HG02759 (cell line): ENCODE measurements at regions not wholly inside any gene's neighbourhood (a gene's known extent, or its start where the extent isn't known, plus 50 kb on each side); places are given as distances from the start of the nearest gene placed in this dataset.

Experiments
- ATAC-seq: cut with Tn5 transposase; IDR thresholded peaks from one replicate; pipeline ENCODE4 v1.9.1; 2021; ENCODE audit warnings: mild to moderate bottlenecking, moderate library complexity; ENCODE audit not compliant: unreplicated experiment

DNA sequence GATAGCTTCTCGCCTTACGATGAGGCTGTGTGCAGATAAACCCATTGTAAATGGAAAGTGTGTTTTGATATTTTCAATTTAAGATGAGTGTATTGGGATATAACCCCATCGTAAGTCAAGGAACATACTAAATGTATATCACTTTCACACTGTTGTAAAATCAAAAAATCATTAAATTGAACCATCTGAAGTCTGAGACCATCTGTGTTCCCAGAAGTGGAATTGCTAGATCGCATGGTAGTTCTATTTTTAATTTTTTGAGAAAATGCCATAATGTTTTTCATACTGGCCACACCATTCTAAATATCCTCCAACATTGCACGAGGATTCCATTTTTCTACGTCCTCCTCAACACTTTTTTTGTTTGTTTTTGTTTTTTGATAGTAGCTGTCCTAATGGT, 209.1 kb upstream of the MTPN start:
- ATAC-seq: no peak

GRCh38 chr7:136184719-136185118, 207.6 kb upstream of the MTPN start:
- no peak for ATAC-seq

DNA sequence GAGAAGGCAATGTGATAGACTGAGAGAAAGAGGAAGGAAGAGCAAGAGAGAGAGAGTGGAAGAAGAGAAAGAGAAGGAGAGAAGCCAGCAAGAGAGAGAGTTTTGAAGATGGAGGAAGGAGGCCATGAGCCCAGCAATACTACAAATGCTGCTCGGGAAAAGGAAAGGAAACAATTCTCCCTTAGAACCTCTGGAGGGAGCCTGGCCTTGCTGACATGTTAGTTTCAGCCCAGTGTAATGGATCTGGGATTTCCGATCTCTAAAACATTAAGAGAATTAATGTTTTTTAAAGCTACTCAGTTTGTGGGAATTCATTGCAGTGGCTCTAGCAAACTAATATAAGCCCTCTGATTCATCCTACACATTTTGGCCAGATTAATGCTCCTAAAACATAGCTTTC, 206.8 kb upstream of the MTPN start:
- no peak for ATAC-seq

DNA sequence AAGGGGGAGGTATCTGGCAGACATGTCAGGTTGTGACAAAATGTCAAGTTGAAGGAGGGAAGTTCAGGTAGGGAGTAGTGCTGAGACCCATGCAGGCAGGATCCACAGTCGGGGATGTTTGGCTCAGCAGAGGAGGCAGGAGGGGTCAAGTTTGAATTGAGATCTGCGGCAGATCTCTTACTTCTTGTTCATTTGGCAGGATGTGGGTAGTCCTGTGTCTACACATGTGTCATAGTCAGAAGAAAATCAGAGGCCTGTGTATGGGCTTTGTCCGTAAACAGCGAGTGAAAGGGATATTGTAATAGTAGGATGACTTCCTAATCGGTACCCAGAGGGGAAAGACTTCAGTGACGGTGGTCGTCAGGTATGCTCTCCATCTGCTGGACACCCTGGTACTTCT, 203.8 kb upstream of the MTPN start:
- ATAC-seq: no peak

DNA sequence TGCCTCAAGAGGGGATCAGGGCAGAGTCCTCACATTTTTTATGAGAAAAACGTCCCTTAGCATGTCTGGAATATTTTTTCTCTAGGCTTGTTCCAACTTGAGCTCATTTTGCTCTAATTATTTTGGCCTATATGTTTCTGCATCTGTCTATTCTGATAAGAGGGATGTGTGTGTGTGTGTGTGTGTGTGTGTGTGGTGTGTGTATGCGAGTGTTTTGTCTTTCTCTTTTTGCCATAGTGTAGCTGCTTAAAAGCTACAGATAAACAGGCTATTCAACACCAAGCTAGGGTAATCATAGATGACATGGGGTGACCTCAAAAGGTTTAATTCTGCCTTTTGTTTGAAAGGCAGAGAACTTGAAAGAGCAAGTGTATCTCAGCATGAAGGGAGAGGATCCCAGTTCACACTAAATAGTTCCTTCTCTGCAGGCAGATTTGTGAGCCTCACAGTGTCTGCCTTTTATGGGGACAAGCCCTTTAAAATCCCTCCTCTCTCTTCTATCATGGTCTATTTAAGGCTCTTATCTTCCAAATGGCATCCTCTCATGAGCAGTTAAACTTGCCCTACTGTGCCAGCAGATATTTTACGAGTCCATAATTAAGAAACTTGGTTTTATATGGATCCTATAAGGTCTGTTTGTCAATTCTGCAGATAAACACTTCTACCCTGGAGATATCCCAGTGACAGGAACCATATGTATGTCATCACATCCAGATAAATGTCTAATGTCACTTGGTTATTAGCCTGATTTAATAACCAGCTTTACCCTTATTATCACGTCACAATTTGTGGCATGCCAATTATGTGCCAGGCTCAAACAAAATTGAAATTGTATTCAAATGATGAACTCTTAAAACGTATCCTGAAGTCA, 202.9 kb upstream of the MTPN start:
- no peak for ATAC-seq

GRCh38 chr7:136179154-136179553, 202.0 kb upstream of the MTPN start:
- ATAC-seq: no peak

- no peak for ATAC-seq
Observed at GRCh38 chr7:136174477-136175125, 197.4 kb upstream of the MTPN start.

DNA sequence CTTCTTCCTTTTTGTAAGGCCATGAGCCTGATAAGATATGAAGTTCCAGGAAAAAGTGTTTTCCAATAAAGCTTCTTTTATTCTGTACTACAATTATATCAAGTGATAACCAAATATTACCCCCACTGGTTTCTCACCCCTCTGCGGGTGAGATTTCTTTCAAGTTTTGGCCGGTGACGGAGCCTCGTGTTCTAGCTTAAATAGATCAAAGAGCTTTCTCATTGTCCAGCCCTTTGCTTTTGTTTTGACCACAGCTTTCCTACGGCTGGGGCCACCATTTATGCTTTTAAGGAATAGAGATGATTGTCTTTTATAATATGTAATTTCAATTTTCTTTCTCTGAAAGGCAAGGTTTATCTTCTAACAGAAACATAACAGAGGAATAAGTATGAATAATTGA, 196.7 kb upstream of the MTPN start:
- ATAC-seq: no peak

DNA sequence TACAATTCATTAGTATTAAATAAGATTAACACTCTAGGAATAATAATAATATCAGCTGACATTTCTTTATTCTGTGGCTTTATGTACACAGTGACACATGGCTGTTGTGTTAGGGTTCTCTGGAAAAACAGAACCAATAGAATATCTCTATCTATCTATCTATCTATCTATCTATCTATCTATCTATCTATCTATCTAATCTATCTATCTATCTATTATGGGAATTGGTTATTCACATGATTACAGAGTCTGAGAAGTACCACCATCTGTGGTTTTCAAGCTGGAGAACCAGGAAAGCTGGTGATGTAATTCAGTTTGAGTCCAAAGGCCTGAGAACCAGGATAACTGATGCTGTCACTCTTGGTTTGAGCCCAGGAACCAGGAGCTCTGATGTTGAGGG, 194.1 kb upstream of the MTPN start:
- ATAC-seq: no peak

DNA sequence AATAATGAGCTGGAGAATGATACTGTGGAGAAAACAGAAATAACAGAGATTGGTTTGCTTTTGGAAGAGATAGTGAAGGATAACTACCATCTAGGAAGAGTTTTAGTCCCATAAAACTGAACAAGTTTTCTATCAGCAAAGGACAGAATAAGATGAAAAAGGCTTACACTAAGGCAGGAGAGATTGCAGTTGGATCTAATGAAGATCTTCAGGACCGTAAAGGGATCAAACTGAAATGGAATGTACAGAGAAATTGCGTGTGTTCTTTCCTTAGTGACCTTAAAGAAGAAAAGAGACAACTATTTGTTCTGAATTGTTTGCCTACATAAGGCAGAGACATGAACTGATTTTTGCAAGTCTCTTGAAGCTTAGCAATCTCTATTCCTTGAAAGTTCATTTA, 191.7 kb upstream of the MTPN start:
- no peak for ATAC-seq

DNA sequence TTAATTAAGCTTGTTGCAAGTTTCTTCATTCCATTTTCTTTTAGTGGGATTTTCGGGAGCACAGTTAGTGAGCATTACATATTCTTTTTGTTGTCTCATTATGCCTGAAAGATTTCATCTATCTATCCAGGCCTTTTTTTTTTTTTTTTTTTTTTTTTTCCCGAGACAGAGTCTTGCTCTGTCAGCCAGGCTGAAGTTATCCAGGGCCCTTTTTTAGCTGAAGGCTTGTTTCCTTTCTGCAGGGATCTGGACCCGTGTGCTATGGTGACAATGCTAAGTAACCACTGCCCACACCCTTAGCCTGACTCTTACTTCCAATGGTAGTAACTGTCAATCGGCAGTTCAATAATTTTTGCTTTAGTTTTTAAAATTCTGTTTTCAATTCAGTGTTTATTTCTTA, 190.8 kb upstream of the MTPN start:
- no peak for ATAC-seq

DNA sequence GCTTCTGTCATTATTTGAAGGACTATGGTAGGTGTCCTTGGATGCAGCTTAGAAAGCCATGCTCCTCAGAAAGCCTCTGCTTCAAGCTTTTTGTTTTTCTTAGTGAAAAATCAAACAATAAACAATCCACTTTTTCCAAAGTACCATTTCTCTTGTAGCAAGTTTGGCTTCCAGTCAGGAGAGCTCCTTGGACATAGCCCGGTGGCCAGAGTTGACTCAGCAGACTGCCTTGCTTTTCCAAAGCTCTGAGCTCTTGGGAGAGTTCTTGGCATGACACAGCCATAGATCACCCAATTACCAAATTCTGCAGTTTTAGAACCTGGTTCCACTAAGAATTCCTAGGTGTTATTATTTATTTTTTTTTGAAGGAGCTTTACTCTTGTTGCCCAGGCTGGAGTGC, 189.4 kb upstream of the MTPN start:
- no peak for ATAC-seq

DNA sequence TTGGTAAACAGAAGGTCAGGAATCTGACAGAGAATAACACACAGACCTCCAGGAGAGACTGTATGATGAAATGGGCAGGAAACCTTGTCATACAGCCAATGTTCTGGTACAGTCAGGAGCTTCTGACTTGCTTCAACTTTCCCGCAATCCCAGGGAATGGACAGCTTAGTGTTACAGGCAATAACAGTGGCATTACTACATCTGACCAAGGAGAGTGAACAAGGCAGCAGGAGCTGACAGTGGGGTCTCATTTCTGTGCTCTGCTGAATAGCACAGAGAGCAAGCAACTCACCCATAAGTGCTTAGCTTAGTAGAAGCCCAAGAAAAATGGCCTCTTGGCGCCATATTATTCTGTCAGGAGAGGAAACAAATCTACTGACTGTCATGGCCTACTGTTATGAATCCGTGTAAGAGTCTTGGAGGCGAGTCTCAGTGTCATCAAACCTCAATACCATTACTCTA, 186.2 kb upstream of the MTPN start:
- ATAC-seq: no peak

DNA sequence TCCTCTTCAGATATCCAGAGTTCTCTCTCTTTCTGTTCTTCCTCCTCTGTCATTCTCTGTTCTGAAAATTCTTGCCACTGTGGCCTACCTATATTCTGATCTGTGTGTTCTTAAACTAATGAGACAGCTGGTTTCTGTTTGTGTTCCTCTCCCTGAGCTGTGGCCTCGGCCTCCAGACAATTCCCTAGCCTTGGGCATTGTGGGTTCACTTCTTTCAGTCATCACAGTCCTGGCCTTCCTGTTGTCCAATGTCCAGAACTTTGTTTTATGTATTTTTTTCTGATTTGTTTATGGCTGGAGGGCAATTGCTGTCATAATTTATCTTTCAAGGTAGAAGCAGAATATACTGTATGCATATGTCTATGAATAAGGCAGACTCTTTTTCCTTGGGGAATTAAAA, 173.2 kb upstream of the MTPN start:
- no peak for ATAC-seq

DNA sequence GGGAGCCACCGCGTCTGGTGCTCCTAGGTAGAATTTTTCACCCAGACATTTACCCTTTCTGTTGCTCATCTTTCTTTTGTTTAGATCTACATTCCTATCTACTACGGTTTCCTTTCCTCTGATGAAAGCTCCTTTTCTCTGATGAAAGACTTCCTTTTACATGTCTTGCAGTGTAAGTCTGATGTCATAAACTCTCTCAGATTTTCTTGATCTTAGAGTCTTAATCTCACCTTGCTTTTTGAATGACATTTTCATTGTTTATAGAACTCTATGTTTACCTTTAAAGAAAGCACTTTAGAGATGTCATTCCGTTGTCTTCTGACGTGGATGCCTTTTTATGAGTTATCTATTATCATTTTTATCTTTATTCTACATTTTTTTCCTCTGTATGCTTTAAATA, 171.8 kb upstream of the MTPN start:
- ATAC-seq: no peak

DNA sequence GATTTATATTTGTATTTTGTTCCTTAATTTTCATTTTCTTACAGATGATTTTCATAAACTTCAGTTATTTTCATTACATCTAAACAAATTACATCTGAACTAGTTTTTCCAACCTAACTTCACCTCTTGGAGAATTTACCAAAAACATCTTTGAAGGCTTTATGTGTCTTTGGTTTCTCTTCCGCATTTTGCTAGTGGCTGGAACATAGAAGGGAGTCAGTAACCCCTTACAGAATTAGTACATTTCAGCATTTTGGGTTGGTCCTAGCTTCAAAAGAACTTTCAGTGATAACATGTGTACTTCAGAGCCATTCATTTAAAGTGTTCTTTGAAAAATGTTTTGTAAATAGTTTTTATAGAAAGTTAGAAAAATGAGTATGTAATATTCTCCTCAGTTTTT, 169.8 kb upstream of the MTPN start:
- ATAC-seq: no peak

GRCh38 chr7:136144182-136144581, 167.0 kb upstream of the MTPN start:
- no peak for ATAC-seq

DNA sequence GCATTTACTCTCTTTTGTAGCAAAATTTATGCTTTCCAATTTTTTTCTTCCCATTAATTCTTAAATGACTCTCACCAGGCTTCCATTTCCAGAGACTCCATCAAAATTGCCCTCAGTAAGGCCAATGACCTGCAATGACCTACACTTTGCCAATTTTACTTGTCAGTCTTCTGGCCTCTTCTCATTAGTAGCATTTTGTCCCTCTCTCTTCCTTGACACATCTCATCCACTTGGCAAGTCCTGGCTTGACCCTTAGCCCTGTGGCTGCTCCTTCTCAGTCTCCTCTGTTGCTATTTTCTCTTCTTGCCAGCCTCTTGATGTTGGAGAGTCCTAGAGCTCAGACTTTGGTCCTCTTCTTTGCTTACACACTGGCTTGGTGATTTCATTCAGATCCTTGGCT, 166.1 kb upstream of the MTPN start:
- no peak for ATAC-seq

DNA sequence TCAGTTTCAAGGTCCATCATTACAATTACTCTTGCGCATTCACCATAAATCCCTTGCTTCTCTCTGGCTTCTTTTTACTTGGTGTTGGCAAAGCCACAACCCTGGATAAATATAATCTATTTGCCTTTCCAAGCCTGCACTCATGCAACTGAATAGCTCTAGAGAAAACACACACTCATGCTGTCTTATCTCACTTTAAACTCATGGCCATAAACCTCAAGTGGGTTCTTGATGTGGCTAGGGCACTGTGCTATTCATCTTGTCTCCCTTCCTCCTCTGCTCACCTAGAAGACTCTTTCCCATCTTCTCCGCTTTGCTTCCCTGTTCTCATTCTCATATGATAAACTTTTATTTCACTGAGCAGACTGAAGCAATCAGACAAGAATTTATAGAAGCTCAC, 165.4 kb upstream of the MTPN start:
- no peak for ATAC-seq

GRCh38 chr7:136140469-136140868, 163.3 kb upstream of the MTPN start:
- no peak for ATAC-seq

- ATAC-seq: no peak
Observed at GRCh38 chr7:136139417-136139816, 162.3 kb upstream of the MTPN start.

DNA sequence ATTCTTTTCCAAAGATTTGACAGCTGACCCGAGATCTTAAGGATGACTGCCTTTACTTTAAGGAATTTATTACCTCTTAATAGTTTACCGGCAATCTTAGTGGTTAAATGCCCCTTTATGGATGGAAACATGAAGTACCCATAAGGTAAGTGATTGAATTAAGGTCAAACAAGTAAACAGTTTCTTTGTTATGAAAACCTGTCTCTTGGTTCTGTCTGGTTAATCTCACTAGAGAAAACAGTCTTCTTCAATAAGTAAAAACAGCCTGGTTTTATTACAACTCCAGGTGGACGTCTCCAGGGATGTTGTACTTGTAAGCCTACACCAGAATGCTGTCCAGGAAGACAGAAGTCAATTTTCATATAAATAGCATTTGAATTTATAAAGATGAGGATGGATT, 161.8 kb upstream of the MTPN start:
- ATAC-seq: no peak
